Suppressor macrophage (primary cell): ENCODE measurements at regions not wholly inside any gene's neighbourhood (a gene's known extent, or its start where the extent isn't known, plus 50 kb on each side); places are given as distances from the start of the nearest gene placed in this dataset.
"Not testable (repeated sequence)": the region's sequence is repeated elsewhere in the genome, so short reads cannot be mapped to it uniquely, and the experiment has no call there.

ENCODE experiments used
- DNase-seq, 4 experiments: peaks; one replicate each; pipeline ENCODE4 v3.0.0-alpha.2; 2020 to 2022

DNA sequence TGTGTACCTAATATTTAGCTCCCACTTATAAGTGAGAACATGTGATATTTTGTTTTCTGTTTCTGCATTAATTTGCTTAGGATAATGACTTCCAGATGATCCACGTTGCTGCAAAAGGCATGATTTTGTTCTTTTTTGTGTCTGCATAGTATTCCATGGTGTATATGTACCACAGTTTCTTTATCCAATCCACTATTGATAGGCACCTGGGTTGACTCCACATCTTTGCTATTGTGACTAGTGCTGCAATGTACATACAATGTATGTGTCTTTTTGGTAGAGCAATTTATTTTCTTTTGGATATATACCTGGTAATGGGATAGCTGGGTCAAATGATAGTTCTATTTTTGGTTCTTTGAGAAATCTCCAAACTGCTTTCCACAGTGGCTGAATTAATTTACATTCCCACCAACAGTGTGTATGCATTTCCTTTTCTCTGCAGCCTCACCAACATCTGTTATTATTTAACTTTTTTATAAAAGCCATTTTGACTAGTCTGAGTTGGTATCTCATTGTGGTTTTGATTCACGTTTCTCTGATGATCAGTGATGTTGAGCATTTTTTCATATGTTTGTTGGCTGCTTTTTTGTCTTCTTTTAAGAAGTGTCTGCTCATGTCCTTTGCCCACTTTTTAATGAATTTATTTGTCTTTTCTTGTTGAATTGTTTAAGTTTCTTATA, 102.8 kb upstream of the GAS1 start:
- not testable (repeated sequence) for DNase-seq

- no peak for DNase-seq
Measured at GRCh38 chr9:87054999-87055686, 107.8 kb upstream of the GAS1 start.

GRCh38 chr9:87059772-87060171, 112.5 kb upstream of the GAS1 start:
- DNase-seq: no peak

DNA sequence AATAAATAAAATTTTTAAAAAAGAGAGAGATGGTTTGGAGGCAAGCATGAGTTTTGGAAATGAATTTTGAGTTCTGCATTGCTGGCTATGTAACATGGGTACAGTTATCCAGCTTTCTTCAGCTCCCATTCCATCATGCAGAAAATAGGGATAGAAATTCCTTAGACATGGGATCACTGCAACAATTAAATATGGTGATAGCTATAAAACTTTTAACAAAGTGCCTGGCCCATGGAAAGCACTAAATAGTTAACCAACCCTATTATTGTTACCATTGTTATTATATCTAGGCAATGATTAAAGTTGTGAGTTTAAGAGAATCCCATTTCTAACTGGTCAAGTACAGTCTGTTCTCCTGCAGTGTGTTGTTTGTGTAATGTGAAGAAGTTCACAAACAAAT, 115.4 kb upstream of the GAS1 start:
- DNase-seq: no peak

DNA sequence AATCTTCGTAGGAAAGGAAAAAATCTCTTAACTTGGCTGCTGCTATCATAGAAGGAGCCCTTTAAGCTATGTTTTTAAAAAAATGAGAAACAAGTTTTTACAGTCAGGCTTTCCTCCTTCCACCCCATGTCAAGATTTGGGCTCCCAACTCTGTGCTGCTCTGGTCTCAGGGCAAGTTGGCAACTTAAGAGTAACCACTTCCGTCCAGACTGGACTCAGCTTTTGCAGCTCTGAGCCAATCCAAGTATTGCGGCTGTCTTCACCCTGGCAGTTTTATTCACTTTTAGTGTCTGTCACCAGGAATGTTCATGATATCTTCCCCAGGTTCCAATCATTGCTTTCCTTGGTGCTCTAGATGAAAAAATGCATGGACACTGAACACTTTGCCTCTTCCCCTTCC, 115.9 kb upstream of the GAS1 start:
- DNase-seq: no peak

DNA sequence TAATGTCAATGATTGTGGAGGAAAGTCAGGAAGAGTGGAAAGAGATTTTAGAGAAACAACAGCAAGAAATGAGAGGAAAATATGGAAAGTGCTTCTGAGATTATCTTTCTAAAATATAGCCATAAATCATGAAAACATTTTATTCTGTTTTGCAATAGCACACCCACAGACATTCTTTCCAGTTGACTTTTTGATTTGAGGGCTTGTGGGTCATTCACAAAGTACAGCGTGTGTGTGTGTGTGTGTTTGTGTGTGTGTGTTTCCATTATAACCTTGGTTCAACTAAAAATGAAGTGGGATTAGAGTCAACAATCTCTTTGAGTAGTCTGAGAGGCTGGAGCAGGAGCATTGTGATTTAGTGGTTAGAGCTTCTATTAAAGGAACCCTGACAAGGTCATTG, 116.6 kb upstream of the GAS1 start:
- DNase-seq: no peak

- DNase-seq: no peak
Measured at GRCh38 chr9:87064311-87064710, 117.0 kb upstream of the GAS1 start.

- no peak for DNase-seq
Measured at GRCh38 chr9:87065981-87066380, 118.7 kb upstream of the GAS1 start.

DNA sequence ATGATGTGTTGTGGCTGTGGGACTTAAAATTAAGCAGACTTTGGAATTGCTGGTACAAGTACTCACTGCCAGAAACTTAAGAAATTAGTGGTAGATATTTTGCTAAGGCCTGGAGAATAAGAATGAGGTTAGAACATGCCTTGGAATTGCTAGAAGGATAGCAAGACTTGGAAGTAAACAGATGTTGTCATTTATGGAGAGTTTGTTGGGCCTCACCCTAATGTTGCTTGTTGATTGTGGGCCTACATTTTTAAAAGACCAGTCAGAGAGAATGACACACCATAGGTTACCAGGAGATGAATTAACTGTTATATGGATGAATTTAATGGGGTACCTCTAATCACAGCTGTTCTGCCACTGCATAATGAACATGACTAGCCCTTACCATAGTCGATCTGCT, 120.1 kb upstream of the GAS1 start:
- DNase-seq: no peak

DNA sequence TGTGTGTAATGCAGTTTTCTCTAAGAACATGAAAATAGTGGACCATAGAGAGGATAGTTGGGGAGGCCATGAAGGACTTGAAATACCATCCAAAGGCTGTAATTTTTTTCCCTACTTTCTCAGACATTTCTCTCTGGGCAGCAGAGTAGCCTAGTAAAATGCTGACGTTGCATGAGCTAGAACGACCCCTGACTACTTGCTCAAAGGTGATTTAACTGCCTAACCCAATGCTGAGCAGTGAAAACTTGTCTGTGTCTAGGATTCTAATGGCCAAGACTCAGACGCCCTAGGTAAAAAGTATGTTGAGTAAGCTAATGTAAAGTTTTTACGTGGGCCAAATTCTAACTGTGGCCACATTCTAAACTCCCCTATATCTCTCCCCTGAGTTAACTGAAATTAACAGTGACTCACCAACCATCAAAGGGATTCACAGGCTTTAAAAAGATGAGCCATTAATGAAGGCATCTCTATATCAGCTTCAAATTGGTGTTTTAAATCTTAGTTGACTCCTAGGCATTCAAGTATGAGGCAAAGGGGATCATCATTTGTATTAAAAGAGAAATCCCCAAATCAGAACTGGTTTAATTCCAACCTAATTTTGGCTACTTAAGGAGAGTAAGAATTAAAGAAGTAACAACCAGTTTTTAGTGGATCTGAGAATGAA, 121.0 kb upstream of the GAS1 start:
- DNase-seq: no peak

DNA sequence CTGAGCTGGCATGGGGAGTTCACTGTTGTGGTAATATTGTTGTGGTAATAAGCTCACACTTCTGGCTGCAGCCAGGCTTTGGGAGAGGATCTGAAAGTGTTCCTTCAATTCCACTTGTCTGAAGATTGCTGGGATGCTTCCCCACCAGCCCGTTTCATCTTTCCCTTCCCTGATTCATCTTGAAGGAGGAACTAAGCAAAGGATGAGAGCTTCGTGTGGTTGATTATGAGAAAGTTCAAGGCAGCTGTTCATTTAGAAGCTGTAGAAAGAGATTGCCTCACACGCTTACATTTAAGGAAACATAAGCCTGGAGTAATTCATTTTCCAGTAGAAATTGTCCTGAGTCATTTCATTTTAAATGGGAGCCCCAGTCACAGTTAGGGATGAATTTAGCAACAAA, 122.4 kb upstream of the GAS1 start:
- DNase-seq: peak in 2 of 4 experiments; percentile 2 to 6

GRCh38 chr9:87070336-87070735, 123.0 kb upstream of the GAS1 start:
- no peak for DNase-seq

GRCh38 chr9:87071473-87071872, 124.2 kb upstream of the GAS1 start:
- no peak for DNase-seq

DNA sequence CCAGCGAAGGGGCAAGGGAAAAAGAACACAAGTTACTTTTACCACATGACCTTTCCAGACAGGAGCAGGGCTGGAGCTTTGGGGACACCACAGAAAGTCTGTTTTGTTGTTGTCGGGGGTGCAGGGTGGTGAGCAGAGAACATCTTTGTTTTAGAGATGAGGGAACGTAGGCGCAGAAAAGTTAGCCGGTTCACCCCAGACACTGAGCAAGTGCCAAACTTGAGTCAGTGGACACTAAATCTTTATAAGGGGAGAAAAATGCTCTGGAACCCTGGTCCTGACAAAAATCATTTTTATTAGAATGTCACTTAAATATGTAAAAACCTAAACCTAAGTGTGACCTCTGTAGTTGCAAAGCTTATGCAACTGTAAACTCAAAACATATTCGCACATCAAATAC, 126.4 kb upstream of the GAS1 start:
- DNase-seq: no peak

DNA sequence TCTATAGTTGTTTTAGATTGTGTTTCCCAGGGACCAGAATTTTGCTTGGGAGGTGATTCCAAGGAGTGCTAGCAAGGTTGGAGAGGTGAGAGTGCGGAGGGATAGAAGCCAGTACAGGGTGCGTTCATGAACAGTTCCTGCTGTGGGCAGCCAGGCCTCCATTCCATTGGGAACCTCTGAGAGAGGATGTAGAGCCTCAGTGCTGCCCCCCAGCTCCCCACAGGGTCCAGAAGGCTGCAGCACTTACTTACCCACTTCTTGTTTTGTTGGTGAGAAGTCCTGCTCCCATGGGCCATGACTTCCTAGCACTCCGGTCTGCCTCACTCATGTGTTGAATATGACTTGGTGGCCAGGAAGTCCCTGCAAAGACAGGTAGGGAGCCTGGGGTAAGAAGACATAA, 128.2 kb upstream of the GAS1 start:
- DNase-seq: no peak

DNA sequence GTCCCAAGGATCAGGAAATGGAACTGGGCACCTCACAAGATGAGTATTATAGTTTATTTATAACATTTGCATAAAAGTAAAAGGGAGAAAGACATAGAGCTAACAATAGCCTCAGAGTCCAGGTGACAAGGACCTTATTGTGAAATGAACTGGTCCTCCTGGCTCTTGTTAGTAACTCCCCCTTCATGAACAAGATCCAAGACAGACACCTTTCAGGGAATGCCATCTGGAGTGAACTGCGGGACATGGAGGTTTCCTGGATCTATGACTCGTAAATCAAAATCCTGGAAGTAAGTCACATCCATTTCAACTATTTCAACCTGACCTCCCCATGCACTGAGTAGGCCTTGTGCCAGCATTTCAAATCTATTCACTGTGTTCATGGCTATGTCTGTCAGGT, 129.5 kb upstream of the GAS1 start:
- DNase-seq: no peak

- no peak for DNase-seq
Measured at GRCh38 chr9:87077986-87078385, 130.7 kb upstream of the GAS1 start.

DNA sequence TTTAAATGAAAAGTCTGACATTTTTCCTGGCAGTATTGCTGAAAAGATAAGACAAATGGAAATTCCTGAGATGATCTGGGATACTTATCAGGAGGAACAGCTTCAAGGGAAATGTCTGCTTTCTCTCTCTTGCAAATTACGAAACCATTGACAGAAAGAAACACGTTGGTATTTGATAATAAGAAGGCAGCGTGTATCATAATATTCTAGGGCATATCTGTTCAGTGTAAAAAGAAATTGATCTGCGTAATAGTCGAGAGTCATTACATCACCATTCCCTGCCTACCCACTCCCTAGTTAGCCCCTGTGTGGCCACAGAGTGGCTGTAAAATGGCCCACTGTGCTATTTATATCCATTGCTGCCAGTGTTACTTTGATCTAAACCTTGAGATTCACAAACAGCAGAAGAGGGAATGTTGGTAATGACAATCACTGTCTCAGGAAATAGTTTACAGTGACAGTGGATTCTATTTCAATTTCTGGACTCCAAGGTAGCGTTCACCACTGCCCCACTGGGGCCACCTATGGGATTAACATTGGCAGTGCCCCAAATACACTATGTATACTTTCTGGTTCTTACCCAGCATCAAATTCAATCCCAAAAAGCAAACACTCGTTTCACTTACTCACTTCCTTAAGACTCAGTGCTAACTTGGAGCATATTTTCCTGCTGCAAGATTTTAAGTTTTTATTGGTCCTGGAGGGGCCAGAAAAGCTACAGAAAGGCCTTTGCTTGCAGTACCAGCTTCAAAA, 133.4 kb upstream of the GAS1 start:
- peak in 2 of 4 experiments; percentile 3 to 5 for DNase-seq

DNA sequence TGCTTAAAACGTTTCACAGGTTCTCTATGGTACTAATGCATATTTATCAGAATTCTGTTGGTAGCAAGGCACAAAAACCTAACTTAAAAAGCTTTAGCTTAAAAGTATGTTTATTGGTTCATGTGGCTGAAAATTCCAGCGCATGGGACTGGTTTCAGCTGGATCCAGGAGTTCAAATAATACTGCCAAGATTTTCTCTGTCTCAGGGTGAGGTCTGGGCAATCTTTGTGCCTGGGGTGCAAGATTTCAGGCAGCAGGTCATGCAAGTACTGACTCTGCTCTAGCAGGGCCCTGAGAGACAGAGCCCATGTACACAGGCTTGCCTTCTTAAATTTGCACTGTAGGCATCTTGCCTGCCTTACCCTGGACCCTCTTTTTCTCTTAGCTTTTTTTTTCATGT, 134.2 kb upstream of the GAS1 start:
- no peak for DNase-seq

- DNase-seq: no peak
Measured at GRCh38 chr9:87083986-87084385, 136.7 kb upstream of the GAS1 start.

GRCh38 chr9:87084407-87084806, 137.1 kb upstream of the GAS1 start:
- DNase-seq: no peak

- DNase-seq: no peak
Measured at GRCh38 chr9:87085073-87085472, 137.8 kb upstream of the GAS1 start.

GRCh38 chr9:87085521-87085920, 138.2 kb upstream of the GAS1 start:
- no peak for DNase-seq
